Skin of body (tissue), 1 donor: ENCODE measurements at regions not wholly inside any gene's neighbourhood (a gene's known extent, or its start where the extent isn't known, plus 50 kb on each side); places are given as distances from the start of the nearest gene placed in this dataset.

Experiments used
- DNase-seq: peaks from one replicate; lab custom pipeline; 2025; lab: John Stamatoyannopoulos, UW

- DNase-seq = no peak
Observed at GRCh38 chr15:29611057-29611456, 211.2 kb downstream of the TJP1 start.

DNA sequence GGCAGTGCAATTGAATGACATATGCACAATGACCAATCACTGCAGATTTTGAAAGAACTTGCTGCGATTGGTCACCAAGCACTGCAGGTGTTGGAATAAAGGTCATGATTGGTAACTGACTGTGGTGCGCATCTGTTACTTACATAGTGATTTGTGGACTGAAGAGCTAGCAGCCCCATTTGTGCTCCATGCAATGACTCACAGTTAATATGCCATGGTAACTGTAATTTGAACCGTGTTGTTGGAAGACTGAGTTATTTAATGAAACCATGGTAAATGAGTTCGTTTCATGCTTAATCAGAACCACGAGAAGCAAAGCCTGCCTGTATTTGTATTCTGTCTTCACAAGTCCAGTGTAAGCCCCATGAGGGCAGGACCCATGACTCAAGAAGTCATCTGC, 220.5 kb downstream of the TJP1 start:
- no peak for DNase-seq

DNA sequence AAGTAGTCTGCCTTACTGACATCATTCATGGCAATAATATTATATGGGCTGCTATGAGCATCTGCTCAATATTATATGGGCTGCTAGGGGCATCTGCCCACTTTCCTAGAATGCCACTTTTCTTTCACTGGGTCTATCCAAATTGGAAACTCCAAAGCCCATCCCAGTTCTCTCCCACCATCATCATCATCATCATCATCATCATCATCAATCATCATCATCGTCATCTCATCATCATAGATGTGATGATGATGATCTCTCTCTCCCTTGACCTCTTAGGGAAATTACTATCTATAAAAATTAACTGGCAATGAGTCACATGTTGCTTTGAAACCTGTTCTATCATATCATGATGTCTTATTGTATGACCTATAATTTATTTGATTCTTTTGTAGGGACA, 222.0 kb downstream of the TJP1 start:
- DNase-seq = no peak

- DNase-seq = no peak
Observed at GRCh38 chr15:29596266-29596665, 226.0 kb downstream of the TJP1 start.

DNA sequence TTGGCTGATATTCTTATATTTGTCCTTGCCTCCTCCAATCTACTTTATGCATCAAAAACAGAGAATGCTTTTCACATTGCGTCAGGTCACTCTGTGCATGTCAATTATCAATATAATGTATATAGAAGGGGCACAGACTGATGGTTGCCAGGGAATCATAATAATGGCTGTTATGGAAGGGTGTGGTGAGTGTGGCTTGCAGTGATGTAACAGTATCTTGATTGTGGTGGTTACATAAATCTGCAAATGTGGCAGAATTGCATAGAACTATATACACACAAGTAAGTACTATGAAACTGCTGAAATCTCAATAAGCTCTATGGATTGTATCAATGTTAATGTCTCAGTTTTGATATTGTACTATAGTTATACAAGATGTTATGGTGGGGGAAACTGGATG, 228.6 kb downstream of the TJP1 start:
- DNase-seq = no peak

GRCh38 chr15:29593111-29593510, 229.2 kb downstream of the TJP1 start:
- no peak for DNase-seq

- DNase-seq = no peak
Observed at GRCh38 chr15:29590701-29591100, 231.6 kb downstream of the TJP1 start.

DNA sequence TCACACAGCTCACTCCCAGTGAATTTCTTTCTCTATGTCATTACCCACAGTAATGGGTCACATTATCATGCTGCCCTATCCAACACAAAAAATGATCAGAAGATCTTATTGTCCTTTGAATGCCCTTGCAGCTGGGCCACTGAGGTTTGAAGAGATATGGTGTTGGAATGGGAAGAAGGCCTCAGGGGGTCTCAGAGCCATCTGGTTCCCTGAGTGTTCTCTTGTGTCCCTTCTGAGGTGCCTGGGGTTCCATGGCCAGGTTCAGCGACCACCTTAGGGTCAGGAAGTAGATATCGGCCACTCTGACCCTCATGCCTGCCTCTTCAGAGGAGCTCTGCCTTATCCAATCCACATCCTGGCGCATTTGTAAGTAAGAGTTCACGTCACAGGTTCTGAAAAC, 232.3 kb downstream of the TJP1 start:
- DNase-seq = no peak

DNA sequence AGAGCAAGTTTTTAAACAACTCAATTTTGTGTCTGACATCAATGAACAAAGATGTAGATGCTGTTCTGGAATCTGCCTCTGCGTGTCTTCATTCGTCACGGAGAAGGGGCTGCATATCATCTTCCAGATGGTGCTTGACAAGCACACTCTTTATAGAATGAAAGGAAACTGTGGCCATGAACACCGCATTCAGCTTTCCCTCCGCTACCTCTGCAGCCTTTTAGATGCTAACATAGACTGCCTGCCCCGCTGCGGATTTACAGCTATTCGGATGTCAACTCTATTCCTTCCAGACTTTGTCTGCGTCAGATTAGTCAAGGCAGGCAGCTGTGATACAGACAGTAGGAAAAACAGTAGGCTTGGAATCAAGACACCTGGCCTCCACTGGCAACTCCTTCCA, 232.9 kb downstream of the TJP1 start:
- peak; percentile 6 for DNase-seq

DNA sequence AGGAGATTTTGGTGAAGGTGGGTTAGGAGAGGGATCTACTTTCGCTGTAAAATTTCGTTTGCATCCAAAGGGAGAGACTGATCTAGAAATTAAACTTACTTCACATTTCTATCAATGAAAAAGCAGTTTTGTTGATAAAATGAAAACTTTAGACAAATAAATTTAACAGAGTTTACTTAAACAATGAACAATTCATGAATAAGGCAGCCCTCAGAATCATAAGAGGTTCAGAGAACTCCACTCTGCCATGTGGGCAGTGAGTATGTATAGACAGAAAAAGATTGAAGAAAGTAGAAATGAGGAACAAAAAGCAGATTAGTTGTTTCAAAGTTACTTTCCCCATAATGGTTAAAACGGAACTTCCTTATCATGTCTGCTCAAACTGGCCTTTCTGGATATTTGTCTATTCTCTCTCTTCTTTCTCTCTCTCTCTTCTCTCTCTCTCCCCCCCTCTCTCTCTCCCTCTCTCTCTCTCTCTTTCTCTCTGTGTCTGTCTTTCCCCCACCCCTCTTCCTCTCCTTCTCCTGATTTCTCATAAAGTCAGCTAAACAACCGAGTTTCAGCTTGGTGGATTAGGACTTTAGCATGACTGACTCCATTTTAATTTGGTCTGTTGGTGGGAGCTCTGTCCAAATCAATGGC, 248.9 kb downstream of the TJP1 start:
- no peak for DNase-seq

- no peak for DNase-seq
Observed at GRCh38 chr15:29571792-29572431, 250.4 kb downstream of the TJP1 start.

DNA sequence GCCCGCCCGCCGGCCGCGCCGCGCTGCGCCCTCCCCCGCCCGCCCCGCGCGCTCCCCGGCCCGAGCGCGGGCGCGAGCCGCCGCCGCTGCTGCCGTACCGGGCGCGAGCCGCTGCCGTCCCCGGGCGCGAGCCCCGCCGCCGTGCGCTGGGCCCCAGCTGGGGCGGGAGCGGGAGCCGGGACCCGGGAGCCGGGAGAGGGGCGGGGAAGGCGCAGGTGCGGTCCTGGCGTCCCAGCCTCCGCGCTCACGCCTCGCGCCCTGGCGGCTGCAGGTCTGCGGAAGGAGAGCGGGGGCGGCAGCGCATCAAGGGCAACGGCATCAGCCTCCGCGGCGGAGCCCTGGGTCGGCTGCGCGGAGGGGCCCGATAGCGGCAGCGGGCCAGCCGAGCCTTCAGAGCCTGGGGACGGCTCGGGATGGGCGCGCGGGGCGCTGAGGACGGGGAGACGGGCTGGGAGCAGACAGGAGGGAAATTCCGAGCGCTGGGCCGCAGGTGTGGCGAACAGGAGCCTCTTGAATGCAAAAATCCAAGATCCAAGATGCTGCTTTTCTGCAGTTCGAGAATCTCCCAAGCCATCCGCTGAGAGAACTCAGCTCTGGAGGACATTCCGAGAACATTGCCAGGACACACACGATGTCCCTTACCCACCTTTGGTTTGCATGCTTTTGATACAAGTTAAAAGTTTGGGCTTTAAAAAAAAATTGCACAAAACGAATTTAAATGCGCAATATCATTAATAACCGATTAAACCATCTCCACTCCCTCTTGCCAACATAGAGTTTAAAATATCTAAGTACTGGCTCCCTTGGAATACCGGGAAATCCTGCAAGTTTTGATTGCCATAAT, 251.1 kb downstream of the TJP1 start:
- no peak for DNase-seq

- no peak for DNase-seq
Observed at GRCh38 chr15:29570121-29570947, 251.9 kb downstream of the TJP1 start.

GRCh38 chr15:29569533-29570092, 252.7 kb downstream of the TJP1 start:
- DNase-seq = no peak

DNA sequence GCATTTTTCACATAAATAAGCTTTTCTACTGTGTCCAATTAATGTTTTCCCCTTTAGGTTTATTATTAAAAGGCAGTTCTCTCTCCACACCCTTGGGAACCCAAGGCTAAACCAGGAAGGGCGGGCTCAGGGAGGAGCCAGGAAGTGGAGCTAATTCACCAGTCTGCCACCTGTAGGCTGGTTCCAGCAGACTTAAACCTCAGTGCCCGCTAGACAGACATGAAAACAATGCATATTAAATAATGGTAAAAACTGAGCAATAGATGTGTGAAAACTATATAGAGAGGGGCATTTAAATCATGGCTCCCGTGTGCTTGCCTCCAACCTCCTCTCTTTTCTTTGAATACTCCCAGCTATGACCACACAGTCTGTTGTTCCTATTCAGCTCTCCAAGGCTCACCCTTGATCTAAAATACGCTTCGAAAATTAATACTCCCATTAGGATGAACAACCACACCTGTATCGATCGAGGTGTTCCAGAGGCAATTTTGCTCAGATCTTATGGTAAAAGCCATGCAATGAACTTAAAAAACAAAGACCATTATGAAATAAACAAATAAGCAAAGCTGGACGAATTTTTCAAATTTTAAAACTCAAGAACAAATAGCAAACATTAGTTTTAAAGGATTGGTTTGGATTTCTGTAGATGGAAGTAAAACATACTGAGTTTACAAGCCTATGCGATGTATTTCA, 253.3 kb downstream of the TJP1 start:
- DNase-seq = no peak

DNA sequence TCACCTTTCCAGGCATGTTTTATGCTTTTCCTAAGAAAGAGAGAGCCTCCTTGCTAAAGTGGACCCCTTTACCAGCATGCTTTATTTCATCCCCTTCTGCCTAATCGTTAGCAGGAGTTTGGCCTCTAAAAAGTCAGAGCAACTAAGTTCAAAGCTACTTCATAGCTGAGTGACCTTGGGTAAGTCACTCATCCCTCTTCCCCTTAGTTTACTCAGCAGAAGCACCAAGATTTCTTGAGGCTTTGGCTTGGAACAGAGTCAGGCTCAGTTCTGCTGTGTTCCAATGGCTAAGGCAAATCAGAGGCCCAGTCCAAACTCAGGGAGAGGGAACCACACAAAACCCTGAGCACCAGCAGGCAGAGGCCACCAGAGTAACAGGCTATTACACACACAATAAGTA, 254.9 kb downstream of the TJP1 start:
- DNase-seq = no peak

GRCh38 chr15:29566914-29567313, 255.4 kb downstream of the TJP1 start:
- DNase-seq = no peak

- no peak for DNase-seq
Observed at GRCh38 chr15:29563112-29563511, 259.2 kb downstream of the TJP1 start.

GRCh38 chr15:29560896-29561295, 261.4 kb downstream of the TJP1 start:
- no peak for DNase-seq

GRCh38 chr15:29558261-29558660, 264.0 kb downstream of the TJP1 start:
- no peak for DNase-seq

DNA sequence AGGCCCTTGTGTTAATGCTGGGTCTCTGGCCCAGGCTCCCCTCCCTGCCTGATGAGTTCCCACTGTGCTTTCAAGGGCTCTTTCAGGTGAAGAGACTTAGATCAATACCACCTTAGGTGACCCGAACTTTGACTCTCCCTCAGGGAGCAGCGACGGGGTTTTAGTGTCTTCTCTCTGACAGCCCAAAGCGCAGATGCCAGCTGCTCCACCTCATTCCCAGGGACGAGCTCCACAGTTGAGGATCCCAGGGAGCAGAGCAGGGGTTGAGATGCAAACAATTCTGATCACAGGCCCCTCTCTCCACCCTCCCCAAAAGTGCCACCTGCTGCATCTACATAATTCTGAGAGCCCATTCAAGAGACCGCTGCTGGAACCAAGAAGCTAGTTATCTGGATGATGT, 265.1 kb downstream of the TJP1 start:
- no peak for DNase-seq
